Neural progenitor cell (in vitro differentiated cells): ENCODE measurements at regions not wholly inside any gene's neighbourhood (a gene's known extent, or its start where the extent isn't known, plus 50 kb on each side); places are given as distances from the start of the nearest gene placed in this dataset.

Experiments used
- DNase-seq: peaks from one replicate; pipeline ENCODE4 v3.0.0-alpha.2; 2016; ENCODE audit warnings: low spot score
- H2AFZ ChIP-seq: fragments of 200-600 bp; sonication (generic); replicated peaks from 2 replicates; pipeline ENCODE4 v1.6.1; 2016; ENCODE audit warnings: antibody characterized with exemption
- H3F3A ChIP-seq: fragments of 200-600 bp; sonication (generic); 2 replicates; pipeline ENCODE4 v1.6.1; 2016; ENCODE audit warnings: antibody characterized with exemption, low read depth
- H3K27ac ChIP-seq: fragments of 200-600 bp; sonication (generic); 2 replicates; pipeline ENCODE4 v1.5.1; 2016; ENCODE audit warnings: mild to moderate bottlenecking
- H3K27me3 ChIP-seq: fragments of 200-600 bp; sonication (generic); 2 replicates; pipeline ENCODE4 v1.6.1; 2016; ENCODE audit warnings: mild to moderate bottlenecking, moderate library complexity
- H3K36me3 ChIP-seq: fragments of 200-600 bp; sonication (generic); 2 replicates; pipeline ENCODE4 v1.5.1; 2016
- H3K4me1 ChIP-seq: fragments of 200-600 bp; sonication (generic); 2 replicates; pipeline ENCODE4 v1.6.1; 2016; ENCODE audit warnings: mixed run types
- H3K4me2 ChIP-seq: fragments of 200-600 bp; sonication (generic); 2 replicates; pipeline ENCODE4 v1.6.1; 2016
- H3K4me3 ChIP-seq: fragments of 200-600 bp; sonication (generic); 2 replicates; pipeline ENCODE4 v1.5.1; 2016
- H3K79me2 ChIP-seq: fragments of 200-600 bp; sonication (generic); 2 replicates; pipeline ENCODE4 v1.6.1; 2016; ENCODE audit warnings: low read depth
- H3K9ac ChIP-seq: fragments of 200-600 bp; sonication (generic); 2 replicates; pipeline ENCODE4 v1.6.1; 2016
- H3K9me3 ChIP-seq: fragments of 200-600 bp; sonication (generic); 2 replicates; pipeline ENCODE4 v1.5.1; 2016; ENCODE audit warnings: low read depth
- H4K20me1 ChIP-seq: fragments of 200-600 bp; sonication (generic); 2 replicates; pipeline ENCODE4 v1.6.1; 2016; ENCODE audit warnings: low read depth
- H3K27ac Mint-ChIP-seq: 3 replicates; pipeline ENCODE4 v1.8.0; 2021; ENCODE audit warnings: mixed read lengths
- H3K27me3 Mint-ChIP-seq: 2 replicates; pipeline ENCODE4 v1.8.0; 2022; ENCODE audit warnings: low read depth, mild to moderate bottlenecking, inconsistent platforms, moderate library complexity, mixed read lengths; ENCODE audit not compliant: insufficient read depth
- H3K36me3 Mint-ChIP-seq: 3 replicates; pipeline ENCODE4 v1.8.0; 2021; ENCODE audit warnings: mixed read lengths
- H3K4me1 Mint-ChIP-seq: 3 replicates; pipeline ENCODE4 v1.8.0; 2021; ENCODE audit warnings: mixed read lengths
- H3K4me3 Mint-ChIP-seq: 3 replicates; pipeline ENCODE4 v1.8.0; 2021; ENCODE audit warnings: mild to moderate bottlenecking, moderate library complexity, mixed read lengths
- H3K9me3 Mint-ChIP-seq: 3 replicates; pipeline ENCODE4 v1.8.0; 2020; ENCODE audit warnings: mixed read lengths
- CTCF ChIP-seq: fragments of 200-600 bp; sonication (generic); IDR thresholded peaks from 2 replicates; pipeline ENCODE4 v1.5.1; 2017; ENCODE audit warnings: antibody characterized with exemption, mild to moderate bottlenecking
- EZH2 ChIP-seq: fragments of 200-600 bp; sonication (generic); IDR thresholded peaks from 2 replicates; pipeline ENCODE4 v1.6.1; 2017; ENCODE audit warnings: antibody characterized with exemption, mild to moderate bottlenecking, moderate library complexity
- EZH2phosphoT487 ChIP-seq: fragments of 200-600 bp; sonication (generic); IDR thresholded peaks from 2 replicates; pipeline ENCODE4 v1.6.1; 2017; ENCODE audit warnings: antibody characterized with exemption

- Histone ChIP-seq H3K27me3 (no peaks in the 10 kb centered on the region), H3K79me2 (no peaks in the 10 kb centered on the region), H4K20me1 (no peaks in the 10 kb centered on the region), H3F3A (no peaks in the 10 kb centered on the region), H2AFZ (peak overlapping the region; percentile 15), H3K9ac (no peak overlapping the region), H3K27ac (no peak overlapping the region), H3K4me1 (peaks cover 5% of the 10 kb centered on the region), H3K4me3 (no peak overlapping the region), H3K9me3 (no peaks in the 10 kb centered on the region), H3K36me3 (no peaks in the 10 kb centered on the region), H3K4me2 (no peak overlapping the region)
- DNase-seq, result no peak
- H3K27me3 Mint-ChIP-seq, result no peaks in the 10 kb centered on the region
- no peak overlapping the region for H3K27ac Mint-ChIP-seq
- H3K4me3 Mint-ChIP-seq, result no peak overlapping the region
- TF ChIP-seq EZH2 (no peak), EZH2phosphoT487 (no peak), CTCF (no peak)
- no peaks in the 10 kb centered on the region for H3K9me3 Mint-ChIP-seq
- H3K4me1 Mint-ChIP-seq, result peaks cover 18% of the 10 kb centered on the region
- no peaks in the 10 kb centered on the region for H3K36me3 Mint-ChIP-seq
Observed at GRCh38 chr2:84243788-84244733, 215.0 kb downstream of the SUCLG1 start.

- no peak overlapping the region for H2AFZ ChIP-seq
Observed at GRCh38 chr2:84238907-84239306, 220.2 kb downstream of the SUCLG1 start.

GRCh38 chr2:84236288-84236687 is 222.8 kb downstream of the SUCLG1 start:
- no peaks in the 10 kb centered on the region for H3K9me3 ChIP-seq
- H3K79me2 ChIP-seq, result no peaks in the 10 kb centered on the region
- no peak overlapping the region for H3K4me2 ChIP-seq
- Mint-ChIP-seq H3K27me3 (no peaks in the 10 kb centered on the region), H3K4me3 (no peak overlapping the region), H3K27ac (no peak overlapping the region), H3K36me3 (no peaks in the 10 kb centered on the region), H3K9me3 (no peaks in the 10 kb centered on the region), H3K4me1 (no peaks in the 10 kb centered on the region)
- TF ChIP-seq CTCF (no peak), EZH2 (no peak), EZH2phosphoT487 (no peak)
- no peak overlapping the region for H2AFZ ChIP-seq
- no peak overlapping the region for H3K27ac ChIP-seq
- H3K4me1 ChIP-seq, result no peaks in the 10 kb centered on the region
- no peaks in the 10 kb centered on the region for H3K36me3 ChIP-seq
- H3K4me3 ChIP-seq, result no peak overlapping the region
- H3F3A ChIP-seq, result no peaks in the 10 kb centered on the region
- H4K20me1 ChIP-seq, result no peaks in the 10 kb centered on the region
- DNase-seq, result no peak
- no peaks in the 10 kb centered on the region for H3K27me3 ChIP-seq
- H3K9ac ChIP-seq, result no peak overlapping the region

More at GRCh38 chr2:84238907-84239306, 220.2 kb downstream of the SUCLG1 start:
- no peaks in the 10 kb centered on the region for H3K36me3 ChIP-seq
- TF ChIP-seq CTCF (no peak), EZH2phosphoT487 (no peak), EZH2 (no peak)
- H3K27me3 Mint-ChIP-seq, result no peaks in the 10 kb centered on the region
- H3K9me3 ChIP-seq, result no peaks in the 10 kb centered on the region
- no peaks in the 10 kb centered on the region for H4K20me1 ChIP-seq
- no peak overlapping the region for H3K27ac ChIP-seq
- H3K36me3 Mint-ChIP-seq, result no peaks in the 10 kb centered on the region
- H3K27me3 ChIP-seq, result no peaks in the 10 kb centered on the region
- H3K4me1 ChIP-seq, result no peaks in the 10 kb centered on the region
- H3K4me2 ChIP-seq, result no peak overlapping the region
- peaks cover under 1% of the 10 kb centered on the region for H3K4me1 Mint-ChIP-seq
- H3F3A ChIP-seq, result no peaks in the 10 kb centered on the region
- no peaks in the 10 kb centered on the region for H3K9me3 Mint-ChIP-seq
- H3K27ac Mint-ChIP-seq, result no peak overlapping the region
- no peak overlapping the region for H3K4me3 Mint-ChIP-seq
- no peak overlapping the region for H3K4me3 ChIP-seq
- no peaks in the 10 kb centered on the region for H3K79me2 ChIP-seq
- no peak for DNase-seq
- no peak overlapping the region for H3K9ac ChIP-seq
